ENCODE measurements at regions not wholly inside any gene's neighbourhood (a gene's known extent, or its start where the extent isn't known, plus 50 kb on each side); places are given as distances from the start of the nearest gene placed in this dataset.

DNA sequence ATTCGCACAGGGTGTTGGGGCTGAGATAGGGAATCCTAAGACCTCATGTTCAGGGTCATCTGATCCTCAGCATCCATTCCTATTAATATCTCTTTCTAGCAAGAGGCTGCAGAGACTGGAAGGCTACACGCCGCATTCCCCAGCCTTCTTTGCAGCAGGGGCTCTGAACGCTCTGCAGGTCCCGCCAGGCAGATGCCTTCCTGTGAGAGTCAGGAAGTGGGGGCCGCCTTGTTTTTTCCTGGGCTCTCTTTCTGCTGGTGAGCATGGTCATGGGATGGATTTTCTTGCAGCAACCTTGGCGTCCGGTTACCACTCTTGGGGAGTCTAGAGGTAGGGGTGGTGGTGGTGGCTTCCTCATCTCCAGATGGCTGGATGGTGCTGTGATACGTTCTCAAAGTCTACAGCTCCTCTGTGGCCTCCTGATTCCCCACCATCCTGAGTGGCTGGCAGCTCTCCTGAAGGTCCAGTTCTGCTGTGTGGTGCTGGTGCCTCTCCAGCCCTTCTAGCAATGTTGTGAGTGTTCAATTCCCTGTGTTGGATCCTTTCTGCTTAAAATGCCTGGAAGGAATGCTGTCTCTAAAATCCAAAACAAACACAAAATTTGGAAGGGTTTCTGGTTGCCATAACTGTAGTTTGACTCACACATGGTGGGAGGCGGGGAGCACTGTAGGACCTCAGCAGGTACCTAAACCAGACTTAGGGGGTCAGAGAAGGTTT, 111.9 kb downstream of the CEBPB start:
- no peak for DNase-seq

- no peak for DNase-seq
Observed at GRCh38 chr20:50303573-50304500, 113.2 kb downstream of the CEBPB start.

DNA sequence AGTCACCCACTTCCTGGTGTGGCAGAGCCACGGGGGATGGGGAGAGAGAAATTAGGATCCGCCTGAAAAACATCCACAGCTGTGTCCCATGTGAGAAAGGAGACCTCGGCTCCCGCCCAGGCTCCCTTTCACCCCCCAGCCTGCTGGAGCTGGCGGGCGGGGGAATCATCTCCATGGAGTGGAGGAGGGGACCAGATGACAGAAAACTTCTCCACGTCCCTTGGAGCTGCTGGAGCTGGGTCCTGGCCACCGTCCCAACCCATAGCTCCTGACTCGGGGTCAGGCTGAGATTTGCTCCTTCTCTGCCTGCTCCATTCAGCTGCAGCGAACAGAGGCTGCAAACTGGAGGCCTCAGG, 113.8 kb downstream of the CEBPB start:
- DNase-seq = no peak

DNA sequence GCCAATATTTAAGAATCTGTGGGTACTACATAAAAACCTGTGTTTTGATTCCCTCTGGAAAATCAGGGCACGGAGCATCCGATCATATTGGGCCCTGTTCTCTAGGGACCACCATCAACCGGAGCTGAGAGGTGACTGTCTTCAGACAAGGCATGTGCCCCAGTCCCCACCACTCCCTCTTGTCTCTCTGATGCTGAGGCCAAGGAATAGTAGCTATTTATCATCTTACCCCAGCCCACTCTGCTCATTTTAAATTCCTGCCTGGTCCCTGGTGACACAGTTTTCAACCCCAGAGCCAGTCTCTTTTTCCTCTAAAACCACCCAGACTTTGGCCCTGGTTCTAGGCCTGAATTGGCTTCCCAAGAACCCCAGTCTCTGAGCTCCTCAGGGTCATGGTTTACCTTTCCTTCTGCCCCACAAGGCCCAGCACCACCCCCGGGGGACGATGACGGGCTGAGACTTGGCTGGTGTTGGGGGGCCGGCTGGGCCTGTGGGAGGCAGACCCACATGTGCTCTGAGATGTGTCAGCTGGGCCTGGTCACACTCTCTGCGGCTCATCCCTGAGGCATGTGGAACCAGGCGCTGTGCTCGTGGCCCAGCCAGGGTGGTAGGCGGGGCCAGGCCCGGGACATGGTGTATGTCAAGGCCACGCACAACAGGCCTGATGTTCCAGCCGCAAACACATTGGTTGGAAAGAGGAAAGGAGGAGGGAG, 114.4 kb downstream of the CEBPB start:
- DNase-seq = no peak

GRCh38 chr20:50305636-50306477, 115.2 kb downstream of the CEBPB start:
- no peak for DNase-seq

DNA sequence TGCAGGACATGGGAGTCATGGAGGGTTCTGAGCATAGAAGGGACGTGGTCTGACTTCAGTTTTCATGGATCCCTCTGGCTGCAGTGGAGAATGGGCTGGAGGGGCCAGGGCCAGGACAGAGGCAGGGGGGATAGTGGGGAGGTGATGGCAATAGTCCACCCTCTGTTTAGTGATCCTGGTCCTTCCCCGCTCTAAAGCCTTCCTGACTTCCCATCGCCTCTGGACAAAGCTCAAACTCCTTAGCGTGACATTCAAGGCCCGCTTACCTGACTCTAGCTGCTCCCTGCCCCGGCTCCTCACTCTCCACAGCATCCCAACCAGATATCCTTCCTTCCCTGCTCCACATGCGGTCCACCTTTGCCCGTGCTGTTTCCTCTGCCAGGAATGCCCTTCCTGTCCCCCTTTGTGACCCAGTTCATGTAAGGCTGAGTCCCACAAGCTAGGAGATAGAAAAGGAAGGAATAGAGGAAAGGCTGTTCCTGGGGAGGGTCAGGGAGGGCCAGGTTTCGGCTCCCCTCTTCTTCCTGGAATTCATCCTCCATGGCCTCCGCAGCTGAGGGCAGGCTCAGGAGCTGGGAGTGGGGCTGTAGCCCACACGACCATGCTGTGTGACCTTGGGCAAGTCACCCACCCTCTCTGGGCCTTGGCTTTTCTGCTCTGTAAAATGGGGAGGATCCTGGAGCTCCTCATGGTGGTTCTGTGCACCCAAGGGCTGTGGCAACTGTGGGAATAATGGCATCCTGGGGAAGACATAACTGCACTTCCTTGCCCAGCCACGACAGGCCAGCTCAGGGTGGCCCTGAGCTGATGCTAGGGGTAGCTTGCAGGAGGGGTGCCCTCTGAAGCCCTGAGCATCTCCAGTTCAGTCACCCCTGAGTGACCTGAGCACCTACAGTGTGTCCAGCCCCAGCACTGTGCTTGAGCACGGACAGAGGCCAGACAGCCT, 116.1 kb downstream of the CEBPB start:
- no peak for DNase-seq

GRCh38 chr20:50308166-50308512, 117.5 kb downstream of the CEBPB start:
- DNase-seq = no peak

GRCh38 chr20:50308513-50309279, 118.1 kb downstream of the CEBPB start:
- DNase-seq = no peak

- no peak for DNase-seq
Observed at GRCh38 chr20:50309280-50309763, 118.7 kb downstream of the CEBPB start.

GRCh38 chr20:50309764-50310672, 119.4 kb downstream of the CEBPB start:
- DNase-seq = no peak

GRCh38 chr20:50310673-50311051, 120.0 kb downstream of the CEBPB start:
- DNase-seq = no peak

GRCh38 chr20:50311308-50312001, 120.8 kb downstream of the CEBPB start:
- DNase-seq = no peak

- no peak for DNase-seq
Observed at GRCh38 chr20:50312002-50312681, 121.5 kb downstream of the CEBPB start.

DNA sequence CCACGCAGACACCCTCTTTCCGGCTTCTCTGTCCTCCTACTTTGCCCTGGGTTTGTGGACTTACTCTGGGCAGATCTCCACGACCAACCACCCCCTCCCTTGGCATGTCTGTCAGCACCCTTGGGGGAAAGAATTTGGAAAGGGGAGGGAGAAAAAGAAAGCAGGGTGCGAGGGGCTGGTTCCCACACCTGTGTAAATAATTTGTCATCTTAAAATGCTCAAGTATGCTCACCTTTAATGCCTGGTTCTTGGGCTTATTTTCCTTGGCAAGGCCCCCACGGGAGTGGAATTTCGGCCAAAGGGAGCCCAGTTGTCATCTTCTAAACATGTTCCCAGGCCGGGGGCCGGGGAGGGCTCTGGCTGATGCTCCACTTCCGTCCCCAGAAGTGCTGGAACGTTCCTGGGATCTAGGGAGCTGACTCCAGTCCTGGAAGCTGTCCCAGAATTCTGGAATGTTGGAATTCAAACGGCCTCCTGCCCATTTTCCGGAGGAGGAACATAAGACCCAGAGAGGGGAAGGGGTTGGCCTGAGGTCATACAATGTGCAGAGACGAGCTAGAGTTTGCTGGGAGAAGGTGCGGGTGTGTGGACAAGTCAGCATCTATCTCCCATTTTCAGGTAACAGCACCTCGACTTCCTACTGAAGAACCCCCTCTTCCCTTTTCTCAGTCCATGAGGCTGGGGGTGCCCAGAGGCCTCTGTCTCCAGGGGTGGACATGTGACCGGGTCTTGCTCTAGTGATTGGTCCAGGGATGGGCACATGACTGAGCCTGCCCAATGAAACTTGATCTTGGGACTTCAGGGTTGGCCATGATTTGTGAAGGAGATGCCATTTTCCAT, 122.3 kb downstream of the CEBPB start:
- no peak for DNase-seq

GRCh38 chr20:50313522-50313820, 122.8 kb downstream of the CEBPB start:
- DNase-seq = no peak

GRCh38 chr20:50313827-50314677, 123.4 kb downstream of the CEBPB start:
- DNase-seq = no peak
